ENCODE measurements at regions not wholly inside any gene's neighbourhood (a gene's known extent, or its start where the extent isn't known, plus 50 kb on each side); places are given as distances from the start of the nearest gene placed in this dataset.

DNA sequence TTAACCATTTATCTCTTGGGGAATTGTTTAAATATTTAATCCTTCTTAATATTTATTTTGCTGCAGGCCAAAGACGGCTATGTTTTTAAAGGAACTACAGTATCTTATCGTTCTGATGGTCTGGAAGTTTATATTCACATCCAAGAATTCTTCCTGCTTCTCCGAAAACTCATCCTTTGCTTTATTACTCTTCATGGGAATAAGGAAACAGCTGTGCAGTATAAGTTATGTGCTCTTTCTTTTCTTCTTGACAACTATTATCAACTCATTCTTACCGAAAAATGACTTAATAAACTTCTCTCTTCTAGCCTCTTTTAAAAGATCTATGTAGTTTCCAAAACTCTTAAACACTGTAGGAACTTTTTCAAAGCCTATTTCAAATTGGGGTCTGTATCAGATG is 335.6 kb upstream of the NOVA1 start:
- no peaks in the 10 kb centered on the region for H3K27me3 Mint-ChIP-seq
- ATAC-seq (ENCODE audit: low read depth in 2 of 2) (no peak), DNase-seq (no peak)
- H3K36me3 Mint-ChIP-seq: no peaks in the 10 kb centered on the region
- no peaks in the 10 kb centered on the region for H3K4me1 Mint-ChIP-seq
- H3K27ac Mint-ChIP-seq: no peak overlapping the region
- peaks cover 0 to 2% (median 0%) of the 10 kb centered on the region in 7 donors for H3K9me3 Mint-ChIP-seq
- no peak overlapping the region for H3K4me3 Mint-ChIP-seq

GRCh38 chr14:26934151-26934550 is 336.3 kb upstream of the NOVA1 start:
- no peak overlapping the region for H3K4me3 Mint-ChIP-seq
- no peaks in the 10 kb centered on the region for H3K27me3 Mint-ChIP-seq
- no peak for DNase-seq
- H3K36me3 Mint-ChIP-seq: no peaks in the 10 kb centered on the region
- H3K4me1 Mint-ChIP-seq: no peaks in the 10 kb centered on the region
- no peak for ATAC-seq (ENCODE audit: low read depth in 2 of 2)
- H3K27ac Mint-ChIP-seq: no peak overlapping the region
- peaks cover 0 to 2% (median 0%) of the 10 kb centered on the region in 7 donors for H3K9me3 Mint-ChIP-seq

DNA sequence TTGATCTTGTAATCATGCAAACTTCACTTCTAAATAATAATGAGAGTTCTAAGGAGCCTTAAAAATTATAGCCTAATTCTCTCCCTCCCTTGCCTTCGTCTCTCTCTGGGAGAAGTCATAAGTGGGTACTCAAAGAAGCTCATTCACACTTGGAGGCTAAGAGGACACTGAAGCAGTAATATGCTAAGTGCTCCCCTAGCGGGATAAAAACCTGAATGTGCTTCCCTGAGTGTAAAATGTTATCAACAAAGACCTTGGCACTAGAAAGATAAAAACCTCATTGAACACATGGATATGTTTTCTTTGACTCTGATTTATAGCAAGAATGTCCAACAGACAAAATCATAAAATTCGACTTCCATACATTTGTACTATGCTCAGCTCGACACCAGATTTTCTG is 337.9 kb upstream of the NOVA1 start:
- no peaks in the 10 kb centered on the region for H3K4me1 Mint-ChIP-seq
- no peak for ATAC-seq (ENCODE audit: low read depth in 2 of 2)
- no peaks in the 10 kb centered on the region for H3K27me3 Mint-ChIP-seq
- H3K9me3 Mint-ChIP-seq: peaks cover 0 to 1% (median 0%) of the 10 kb centered on the region in 7 donors
- no peaks in the 10 kb centered on the region for H3K36me3 Mint-ChIP-seq
- H3K4me3 Mint-ChIP-seq: no peak overlapping the region
- no peak for DNase-seq
- no peak overlapping the region for H3K27ac Mint-ChIP-seq

DNA sequence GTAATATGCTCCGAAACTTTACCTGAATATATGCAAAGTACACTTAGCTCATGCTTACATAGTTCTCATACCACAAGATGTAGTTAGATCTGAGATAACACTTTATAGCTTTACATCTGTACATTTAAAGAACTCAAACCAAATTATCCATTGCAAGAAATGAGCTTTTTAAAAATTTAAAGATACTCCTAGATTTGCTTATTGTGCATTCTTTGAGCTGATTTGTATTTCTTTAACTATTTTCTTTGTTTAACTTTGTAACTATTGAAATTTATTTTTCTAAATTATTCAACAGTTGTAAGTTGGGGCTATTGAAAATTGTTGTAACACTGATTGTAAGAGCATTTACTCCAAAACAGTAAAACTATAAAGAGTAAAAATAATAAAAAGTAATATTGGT is 340.2 kb upstream of the NOVA1 start:
- no peaks in the 10 kb centered on the region for H3K4me1 Mint-ChIP-seq
- H3K27me3 Mint-ChIP-seq: no peaks in the 10 kb centered on the region
- H3K9me3 Mint-ChIP-seq: peaks cover 0 to 6% (median 0%) of the 10 kb centered on the region in 7 donors
- no peaks in the 10 kb centered on the region for H3K36me3 Mint-ChIP-seq
- H3K27ac Mint-ChIP-seq: no peak overlapping the region
- DNase-seq (no peak), ATAC-seq (ENCODE audit: low read depth in 2 of 2) (no peak)
- no peak overlapping the region for H3K4me3 Mint-ChIP-seq

DNA sequence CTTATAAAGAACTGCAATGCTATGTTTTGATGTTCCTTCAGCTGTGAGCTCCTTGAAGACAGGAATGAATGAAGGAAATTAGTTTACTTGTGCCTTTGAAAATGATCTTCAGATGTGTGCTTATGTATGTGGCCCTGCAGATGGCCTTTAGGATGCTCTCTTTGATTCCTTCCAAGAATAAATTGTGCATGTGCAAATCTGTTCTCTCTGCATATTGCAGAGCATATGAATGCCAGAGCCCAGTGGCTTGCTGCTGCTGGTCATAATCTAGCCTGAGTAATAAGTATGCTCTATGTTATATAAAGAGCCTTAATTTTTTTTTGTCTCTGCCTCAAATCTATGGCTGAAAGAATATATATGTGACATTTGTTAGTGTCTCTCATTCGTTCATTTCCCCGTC is 341.9 kb upstream of the NOVA1 start:
- ATAC-seq (ENCODE audit: low read depth in 2 of 2): no peak
- no peak overlapping the region for H3K27ac Mint-ChIP-seq
- H3K27me3 Mint-ChIP-seq: no peaks in the 10 kb centered on the region
- no peak overlapping the region for H3K4me3 Mint-ChIP-seq
- no peak for DNase-seq
- no peaks in the 10 kb centered on the region for H3K4me1 Mint-ChIP-seq
- no peaks in the 10 kb centered on the region for H3K36me3 Mint-ChIP-seq
- peaks cover 0 to 6% (median 2%) of the 10 kb centered on the region in 7 donors for H3K9me3 Mint-ChIP-seq

- DNase-seq: no peak
- Mint-ChIP-seq H3K9me3 (peaks cover 0 to 6% (median 2%) of the 10 kb centered on the region in 7 donors), H3K27ac (no peak overlapping the region)
These were observed 343.7 kb upstream of the NOVA1 start for GRCh38 chr14:26941521-26941920.

DNA sequence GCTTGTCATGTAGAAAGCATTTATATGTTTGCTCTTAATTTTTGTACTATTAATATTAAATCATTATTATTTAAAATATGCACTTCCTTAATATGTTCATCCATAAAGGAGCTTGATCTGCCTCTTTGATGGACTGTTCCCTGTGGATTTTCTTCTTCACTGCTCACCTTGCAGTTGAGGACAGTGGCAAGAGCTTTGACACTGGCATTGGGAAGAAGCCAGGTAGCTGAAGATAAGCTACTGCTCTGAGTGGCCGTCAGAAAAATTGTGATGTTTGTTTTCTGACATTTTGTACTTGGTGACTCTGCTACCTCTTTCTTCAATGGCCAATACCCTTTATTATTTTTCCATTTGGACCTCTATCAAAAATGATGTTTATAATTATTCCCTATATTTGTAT is 349.4 kb upstream of the NOVA1 start:
- no peak for DNase-seq
- no peaks in the 10 kb centered on the region for H3K4me1 Mint-ChIP-seq
- no peak for ATAC-seq (ENCODE audit: low read depth in 2 of 2)
- H3K36me3 Mint-ChIP-seq: no peaks in the 10 kb centered on the region
- H3K27ac Mint-ChIP-seq: no peak overlapping the region
- no peak overlapping the region for H3K4me3 Mint-ChIP-seq
- H3K27me3 Mint-ChIP-seq: no peaks in the 10 kb centered on the region
- H3K9me3 Mint-ChIP-seq: peaks cover 0 to 7% (median 2%) of the 10 kb centered on the region in 7 donors

More at GRCh38 chr14:26941521-26941920, 343.7 kb upstream of the NOVA1 start:
- Mint-ChIP-seq H3K4me3 (no peak overlapping the region), H3K27me3 (no peaks in the 10 kb centered on the region), H3K4me1 (no peaks in the 10 kb centered on the region), H3K36me3 (no peaks in the 10 kb centered on the region)
- ATAC-seq (ENCODE audit: low read depth in 2 of 2): no peak

GRCh38 chr14:26959437-26959836 is 361.6 kb upstream of the NOVA1 start:
- H3K9me3 Mint-ChIP-seq: peaks cover 0 to 8% (median 0%) of the 10 kb centered on the region in 7 donors
- no peaks in the 10 kb centered on the region for H3K36me3 Mint-ChIP-seq
- H3K4me1 Mint-ChIP-seq: no peaks in the 10 kb centered on the region
- H3K4me3 Mint-ChIP-seq: no peak overlapping the region
- ATAC-seq (ENCODE audit: low read depth in 2 of 2) (no peak), DNase-seq (no peak)
- no peaks in the 10 kb centered on the region for H3K27me3 Mint-ChIP-seq
- no peak overlapping the region for H3K27ac Mint-ChIP-seq

GRCh38 chr14:26959972-26960660 is 362.3 kb upstream of the NOVA1 start:
- DNase-seq: no peak
- no peaks in the 10 kb centered on the region for H3K27me3 Mint-ChIP-seq
- H3K27ac Mint-ChIP-seq: no peak overlapping the region
- no peak for ATAC-seq (ENCODE audit: low read depth in 2 of 2)
- H3K4me3 Mint-ChIP-seq: no peak overlapping the region
- H3K36me3 Mint-ChIP-seq: no peaks in the 10 kb centered on the region
- no peaks in the 10 kb centered on the region for H3K4me1 Mint-ChIP-seq
- peaks cover 0 to 8% (median 2%) of the 10 kb centered on the region in 7 donors for H3K9me3 Mint-ChIP-seq

DNA sequence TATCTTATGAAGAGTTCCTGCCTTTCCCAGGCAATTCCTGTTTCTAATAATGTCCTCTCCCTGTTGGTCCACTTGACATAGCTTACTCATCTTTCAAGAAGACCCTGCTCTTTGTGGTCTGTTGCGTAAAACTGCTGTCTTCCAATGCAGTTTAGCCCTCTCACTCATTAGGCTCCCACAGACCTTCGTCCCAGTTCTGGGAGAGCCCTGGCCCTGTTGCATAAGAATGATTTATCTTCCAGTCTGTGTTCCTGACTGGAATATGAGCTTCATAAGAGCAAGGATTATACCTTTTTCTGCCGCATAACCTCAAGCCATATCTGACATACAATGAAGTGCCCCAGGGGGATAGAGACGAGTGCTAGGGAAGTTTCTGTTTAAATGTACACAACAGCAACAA is 365.9 kb upstream of the NOVA1 start:
- Mint-ChIP-seq H3K27ac (no peak overlapping the region), H3K9me3 (peaks cover 0 to 8% (median 1%) of the 10 kb centered on the region in 7 donors), H3K27me3 (no peaks in the 10 kb centered on the region), H3K4me1 (no peaks in the 10 kb centered on the region), H3K36me3 (no peaks in the 10 kb centered on the region), H3K4me3 (no peak overlapping the region)
- ATAC-seq (ENCODE audit: low read depth in 2 of 2) (no peak), DNase-seq (no peak)

DNA sequence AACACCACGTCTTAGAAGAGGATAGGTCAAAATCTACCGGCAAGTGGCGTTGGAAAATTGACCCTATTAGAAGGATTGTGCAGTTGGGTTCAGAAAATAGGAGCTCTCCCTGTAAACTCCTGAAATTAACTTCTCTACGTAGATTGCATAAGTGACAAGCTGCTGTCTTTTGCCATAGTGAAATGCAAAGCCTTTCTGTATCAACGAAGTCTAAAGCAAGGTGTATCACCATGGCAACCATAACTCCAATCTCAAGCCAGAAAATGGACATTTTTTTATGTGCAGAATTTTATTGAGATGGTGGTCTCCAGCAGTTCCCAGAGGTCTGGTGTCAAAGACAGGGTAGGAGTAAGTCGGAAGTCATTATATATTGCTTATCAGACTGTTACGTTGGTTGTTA is 367.7 kb upstream of the NOVA1 start:
- Mint-ChIP-seq H3K36me3 (no peaks in the 10 kb centered on the region), H3K9me3 (peaks cover 0 to 4% (median 3%) of the 10 kb centered on the region in 7 donors), H3K27ac (no peak overlapping the region), H3K27me3 (no peaks in the 10 kb centered on the region), H3K4me1 (no peaks in the 10 kb centered on the region), H3K4me3 (no peak overlapping the region)
- ATAC-seq (ENCODE audit: low read depth in 2 of 2) (no peak), DNase-seq (no peak)

GRCh38 chr14:26966908-26967307 is 369.1 kb upstream of the NOVA1 start:
- Mint-ChIP-seq H3K4me3 (no peak overlapping the region), H3K9me3 (peaks cover 0 to 4% (median 0%) of the 10 kb centered on the region in 7 donors), H3K4me1 (no peaks in the 10 kb centered on the region), H3K36me3 (no peaks in the 10 kb centered on the region), H3K27me3 (no peaks in the 10 kb centered on the region), H3K27ac (no peak overlapping the region)
- ATAC-seq (ENCODE audit: low read depth in 2 of 2) (no peak), DNase-seq (no peak)

GRCh38 chr14:26974965-26975364 is 377.1 kb upstream of the NOVA1 start:
- Mint-ChIP-seq H3K36me3 (no peaks in the 10 kb centered on the region), H3K27me3 (no peaks in the 10 kb centered on the region), H3K4me1 (no peaks in the 10 kb centered on the region), H3K27ac (no peak overlapping the region), H3K4me3 (no peak overlapping the region), H3K9me3 (no peaks in the 10 kb centered on the region)
- ATAC-seq (ENCODE audit: low read depth in 2 of 2) (no peak), DNase-seq (no peak)

- no peak overlapping the region for H3K4me3 Mint-ChIP-seq
- ATAC-seq (ENCODE audit: low read depth in 2 of 2) (no peak), DNase-seq (no peak)
- H3K9me3 Mint-ChIP-seq: no peaks in the 10 kb centered on the region
- peaks cover 0 to 4% (median 0%) of the 10 kb centered on the region in 3 donors for H3K27me3 Mint-ChIP-seq
- no peaks in the 10 kb centered on the region for H3K36me3 Mint-ChIP-seq
- no peak overlapping the region for H3K27ac Mint-ChIP-seq
- H3K4me1 Mint-ChIP-seq: no peaks in the 10 kb centered on the region
These were observed 384.2 kb upstream of the NOVA1 start for GRCh38 chr14:26982071-26982470.

Measured in naive B cell (primary cell).